ENCODE measurements at regions not wholly inside any gene's neighbourhood (a gene's known extent, or its start where the extent isn't known, plus 50 kb on each side); places are given as distances from the start of the nearest gene placed in this dataset.

DNA sequence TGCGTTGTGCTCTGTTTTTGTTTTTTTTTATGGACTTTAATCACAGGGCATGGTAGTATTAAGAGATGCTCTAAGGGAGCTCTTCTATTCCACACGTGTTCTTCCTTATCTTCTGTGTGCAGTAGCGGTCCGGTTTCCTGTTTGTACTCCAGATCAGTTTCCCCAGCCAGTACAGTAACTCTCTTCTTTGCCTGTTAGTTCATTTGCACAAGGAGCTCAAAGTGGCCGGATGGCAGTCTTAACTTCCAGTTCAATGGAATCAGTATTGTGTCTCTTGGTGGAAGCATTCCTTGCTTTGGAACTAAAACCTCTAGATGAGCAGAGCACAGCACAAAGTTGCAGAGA lies 122.0 kb downstream of the KLF13 start:
- Histone ChIP-seq H4K20me1 (replicated peaks; ENCODE audit: control insufficient read depth, extremely low read depth, insufficient read depth, low read length) (no peaks in the 10 kb centered on the region), H3K27ac (ENCODE audit: insufficient read depth, low read depth, low read length) (no peak overlapping the region), H3K9ac (replicated peaks; ENCODE audit: extremely low read depth, insufficient read depth, low read length) (no peak overlapping the region), H3K79me2 (ENCODE audit: control insufficient read depth, insufficient read depth, low read length) (no peaks in the 10 kb centered on the region), H3K9me1 (replicated peaks; ENCODE audit: control insufficient read depth, extremely low read depth, insufficient read depth, low read length) (no peaks in the 10 kb centered on the region), H2AFZ (ENCODE audit: low read depth, low read length) (peak overlapping the region; percentile 32), H3K36me3 (ENCODE audit: control insufficient read depth in 2 of 2, extremely low read depth in 1 of 2, insufficient read depth in 2 of 2, low read length in 2 of 2) (no peaks in the 10 kb centered on the region), H3K4me3 (replicated peaks in 1 of 3; ENCODE audit: insufficient read depth in 1 of 3, low read depth in 1 of 3, low read length in 3 of 3) (no peak overlapping the region), H3K27me3 (ENCODE audit: control insufficient read depth in 2 of 2, insufficient read depth in 2 of 2, low read length in 2 of 2) (no peaks in the 10 kb centered on the region), H3K4me1 (ENCODE audit: control insufficient read depth, extremely low read depth, insufficient read depth, low read length) (peaks cover 14% of the 10 kb centered on the region), H3K9me3 (replicated peaks; ENCODE audit: control insufficient read depth, insufficient read depth, low read length) (no peaks in the 10 kb centered on the region), H3K4me2 (ENCODE audit: insufficient read depth, low read length) (peak overlapping the region; percentile 17)
- no TSS peak for BruUV-seq (replicated peaks)
- dilution Hi-C loops (cut with MboI; ENCODE audit: extremely low pct_ligation_motif_present, low sequenced_read_pairs) (no loop called here), intact Hi-C loops (cut with micrococcal nuclease) (loop anchor here (2.0 kb wide), 1 partner anchor 14 kb away; no protein-coding TSS in a partner anchor)
- TF ChIP-seq POLR2AphosphoS5 (IDR thresholded peaks at IDR 0.05; ENCODE audit: insufficient read depth, low read depth, low read length), result peak; percentile 44
- TF ChIP-seq FOS (IDR thresholded peaks at IDR 0.05; ENCODE audit: borderline replicate concordance, insufficient read depth, low read length), result no peak
- TF ChIP-seq MYC (IDR thresholded peaks at IDR 0.05; ENCODE audit: low read depth, low read length), result no peak
- peak; percentile 88 for TF ChIP-seq GATA2 (IDR thresholded peaks at IDR 0.05; ENCODE audit: insufficient read depth, insufficient read length, low read depth, low read length)
- TF ChIP-seq, protein P1, sequence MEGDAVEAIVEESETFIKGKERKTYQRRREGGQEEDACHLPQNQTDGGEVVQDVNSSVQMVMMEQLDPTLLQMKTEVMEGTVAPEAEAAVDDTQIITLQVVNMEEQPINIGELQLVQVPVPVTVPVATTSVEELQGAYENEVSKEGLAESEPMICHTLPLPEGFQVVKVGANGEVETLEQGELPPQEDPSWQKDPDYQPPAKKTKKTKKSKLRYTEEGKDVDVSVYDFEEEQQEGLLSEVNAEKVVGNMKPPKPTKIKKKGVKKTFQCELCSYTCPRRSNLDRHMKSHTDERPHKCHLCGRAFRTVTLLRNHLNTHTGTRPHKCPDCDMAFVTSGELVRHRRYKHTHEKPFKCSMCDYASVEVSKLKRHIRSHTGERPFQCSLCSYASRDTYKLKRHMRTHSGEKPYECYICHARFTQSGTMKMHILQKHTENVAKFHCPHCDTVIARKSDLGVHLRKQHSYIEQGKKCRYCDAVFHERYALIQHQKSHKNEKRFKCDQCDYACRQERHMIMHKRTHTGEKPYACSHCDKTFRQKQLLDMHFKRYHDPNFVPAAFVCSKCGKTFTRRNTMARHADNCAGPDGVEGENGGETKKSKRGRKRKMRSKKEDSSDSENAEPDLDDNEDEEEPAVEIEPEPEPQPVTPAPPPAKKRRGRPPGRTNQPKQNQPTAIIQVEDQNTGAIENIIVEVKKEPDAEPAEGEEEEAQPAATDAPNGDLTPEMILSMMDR (IDR thresholded peaks at IDR 0.05; ENCODE audit: extremely low read depth in 1 of 2, insufficient read depth in 1 of 2, low read depth in 1 of 2, low read length in 2 of 2), result no peak
- TF ChIP-seq JUN (IDR thresholded peaks at IDR 0.05; ENCODE audit: borderline replicate concordance, insufficient read depth, insufficient read length, low read depth), result no peak
- TF ChIP-seq, protein P2, sequence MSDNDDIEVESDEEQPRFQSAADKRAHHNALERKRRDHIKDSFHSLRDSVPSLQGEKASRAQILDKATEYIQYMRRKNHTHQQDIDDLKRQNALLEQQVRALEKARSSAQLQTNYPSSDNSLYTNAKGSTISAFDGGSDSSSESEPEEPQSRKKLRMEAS (IDR thresholded peaks at IDR 0.05; ENCODE audit: insufficient read depth, insufficient read length), result no peak
- TF ChIP-seq POLR2A (IDR thresholded peaks at IDR 0.05; ENCODE audit: low read depth, low read length), result no peak
- TF ChIP-seq EZH2 (IDR thresholded peaks at IDR 0.05; ENCODE audit: borderline replicate concordance, low read depth, low read length, severe bottlenecking), result no peak
- FAIRE-seq, result peak; percentile 95
- DNase-seq (ENCODE audit: low read depth, low spot score), result peak; percentile 92
- ChIA-PET CTCF (interaction anchor here (0.9 to 2.0 kb wide), 11 partner anchors 9 to 248 kb away, joined by 3 to 17 read pairs (median 4); no protein-coding TSS in a partner anchor), POLR2A (interaction anchor here (1.0 kb wide), 1 partner anchor 122 kb away, joined by 3 read pairs; the partner anchor contains the start of gene KLF13)

All from endothelial cell of umbilical vein (primary cell).